GM18870 (cell line): ENCODE measurements at regions not wholly inside any gene's neighbourhood (a gene's known extent, or its start where the extent isn't known, plus 50 kb on each side); places are given as distances from the start of the nearest gene placed in this dataset.

Experiments
- ATAC-seq: cut with Tn5 transposase; IDR thresholded peaks from one replicate; pipeline ENCODE4 v1.9.1; 2021; ENCODE audit warnings: moderate library complexity; ENCODE audit not compliant: unreplicated experiment

DNA sequence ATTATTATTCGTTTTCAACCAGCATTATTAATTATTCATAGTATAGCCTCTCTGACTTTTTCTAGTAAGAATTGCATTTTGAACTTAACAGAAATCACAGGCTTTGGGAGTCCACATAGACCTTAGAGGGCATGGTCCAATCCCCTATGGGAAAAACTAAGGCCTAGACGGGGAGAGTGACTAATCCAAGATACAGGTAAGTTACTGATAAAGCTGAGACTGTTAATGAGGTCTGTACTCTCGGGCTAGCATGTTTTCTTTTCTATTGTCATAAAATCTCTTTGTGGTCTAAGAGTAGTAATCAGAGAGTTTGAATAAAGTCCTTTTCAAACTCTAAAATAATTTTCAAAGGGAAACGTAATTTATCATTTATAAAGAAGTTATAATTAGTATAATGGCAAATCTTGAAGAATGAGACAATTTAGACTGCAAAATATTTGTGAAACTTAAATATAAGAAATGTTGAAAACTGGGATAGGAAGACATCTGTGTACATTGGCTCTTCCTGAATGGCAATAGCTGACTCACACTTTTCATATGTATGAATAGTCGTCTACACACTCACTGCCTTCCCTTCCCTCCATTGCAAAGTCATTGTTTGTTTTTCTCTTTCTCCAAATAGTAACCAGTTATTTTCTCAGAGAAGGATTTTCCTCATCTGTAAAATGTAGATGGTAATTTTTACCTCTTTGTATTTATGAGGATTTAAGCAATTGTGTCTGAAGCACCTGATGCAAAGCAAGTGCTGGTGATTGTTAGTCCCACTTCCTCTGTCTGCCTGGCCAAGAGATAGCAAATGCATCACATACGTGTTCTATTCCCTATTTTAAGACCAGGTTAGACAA is 207.9 kb upstream of the CD180 start:
- ATAC-seq: no peak

DNA sequence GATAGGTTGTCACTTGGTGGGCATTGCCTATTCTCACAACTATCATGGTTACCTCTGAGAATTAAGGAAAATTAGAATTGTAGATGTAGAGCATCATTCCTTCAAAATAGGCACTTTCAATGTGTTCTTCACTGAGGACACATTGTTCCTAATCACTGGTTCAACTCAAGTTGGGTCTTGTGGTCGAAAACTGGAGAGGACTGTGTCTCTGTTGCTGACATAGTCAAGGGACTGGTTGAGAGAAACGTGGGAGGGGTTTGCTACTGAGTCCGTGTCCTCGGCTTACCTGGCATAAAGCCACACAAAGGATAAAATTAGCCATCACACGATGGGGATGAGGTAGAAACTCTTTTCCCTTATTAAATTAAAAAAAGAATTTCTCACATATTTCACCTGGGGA is 205.9 kb upstream of the CD180 start:
- no peak for ATAC-seq

DNA sequence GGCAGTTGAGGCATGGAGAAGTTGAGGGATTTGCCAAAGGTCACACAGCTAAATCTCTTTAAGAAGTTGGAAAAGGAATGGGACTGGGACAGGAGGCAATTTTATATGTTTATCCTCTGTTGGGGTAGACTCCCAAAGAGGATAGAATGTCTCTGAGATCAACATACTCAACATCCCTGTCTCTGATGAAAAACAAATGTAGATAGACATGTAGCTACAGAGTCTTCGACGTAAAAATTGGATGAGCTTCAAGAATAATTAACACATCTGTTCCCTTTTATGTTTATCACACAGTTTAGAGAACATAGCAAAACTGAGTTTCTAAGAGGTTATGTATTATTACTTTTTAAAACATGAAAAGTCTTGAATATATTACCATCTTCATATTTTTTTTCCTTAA is 204.6 kb upstream of the CD180 start:
- no peak for ATAC-seq

DNA sequence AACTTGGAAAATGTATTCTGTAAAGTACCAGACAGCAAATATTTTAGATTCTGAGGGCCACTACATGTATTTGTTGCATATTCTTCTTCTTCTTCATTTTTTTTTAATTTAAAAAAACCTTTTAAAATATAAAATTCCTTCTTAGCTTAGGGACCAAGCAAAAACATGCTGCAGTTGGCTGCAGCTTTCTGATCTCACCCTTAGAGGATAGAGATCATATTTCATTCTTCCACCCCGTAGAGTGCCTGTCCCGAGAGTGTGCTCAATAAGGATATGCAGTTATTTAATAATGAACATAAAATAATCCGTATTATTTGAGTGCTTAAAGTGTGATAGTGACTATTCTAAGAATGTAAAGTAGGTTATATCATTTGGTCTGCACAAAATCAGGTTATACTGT is 204.2 kb upstream of the CD180 start:
- ATAC-seq: no peak

DNA sequence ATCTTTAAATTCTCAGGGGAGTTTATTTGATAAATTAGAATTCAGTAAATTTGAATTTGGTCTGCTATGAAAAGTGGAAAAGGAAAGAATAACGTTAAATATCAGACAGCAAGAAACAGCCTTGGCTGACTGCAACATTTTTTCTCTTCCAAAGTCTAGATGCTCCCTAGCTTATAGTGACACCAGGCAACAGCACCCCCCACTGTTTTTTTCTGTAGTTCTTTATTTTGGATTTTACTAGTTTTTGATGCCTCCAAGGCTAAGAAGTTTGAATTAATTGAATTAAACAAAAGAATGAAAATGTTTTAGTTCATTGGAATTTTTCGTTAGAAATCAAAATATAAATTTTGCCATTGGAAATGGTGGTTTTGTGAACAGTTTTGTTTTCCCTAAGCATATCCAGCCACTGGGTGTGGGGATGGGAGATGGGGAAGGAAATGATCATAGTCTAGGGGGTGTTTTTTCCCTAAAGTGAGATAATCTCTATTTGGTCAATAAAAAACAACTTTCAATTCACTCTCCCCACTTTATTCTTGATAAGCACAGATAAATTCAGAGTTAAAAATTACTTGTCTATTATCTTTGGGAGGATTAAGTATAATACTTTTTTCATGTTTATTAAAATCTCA is 199.3 kb upstream of the CD180 start:
- no peak for ATAC-seq

DNA sequence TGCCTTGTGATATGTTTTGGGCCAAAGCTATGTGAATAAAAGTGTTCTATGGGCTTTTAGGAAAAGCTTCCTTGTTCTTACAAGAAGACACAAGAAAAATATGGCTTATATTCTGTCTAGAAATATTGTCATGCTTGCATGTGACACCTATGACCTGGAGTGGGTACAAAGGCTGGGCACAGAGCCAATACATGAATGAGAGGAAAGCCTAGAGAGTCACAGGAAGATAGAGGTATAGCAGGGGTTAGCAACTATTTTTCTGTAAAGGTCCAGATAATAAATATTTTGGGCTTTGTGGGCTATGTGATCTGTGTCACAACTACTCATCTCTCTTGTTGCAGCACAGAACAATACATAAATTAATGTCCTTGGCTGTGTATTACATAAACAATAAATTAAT is 196.6 kb upstream of the CD180 start:
- ATAC-seq: no peak

DNA sequence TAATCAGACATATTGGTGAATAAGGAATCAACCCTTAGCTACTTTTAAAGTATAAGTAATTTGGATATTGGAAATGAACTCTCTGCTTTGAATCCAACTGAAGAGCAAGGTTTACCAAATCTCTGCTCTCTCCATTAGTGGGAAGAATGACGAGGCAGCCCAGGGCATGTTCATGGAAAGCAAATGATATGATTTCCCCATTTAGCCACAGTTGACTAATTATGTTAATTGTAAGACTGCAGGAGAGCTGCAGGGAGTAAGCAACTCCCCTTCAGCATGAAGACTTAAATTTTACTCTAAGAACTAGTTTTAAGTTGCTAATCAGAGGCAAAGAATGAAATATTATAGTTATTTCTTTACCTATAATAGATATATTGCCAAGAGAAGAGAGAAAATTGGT is 194.3 kb upstream of the CD180 start:
- ATAC-seq: no peak

DNA sequence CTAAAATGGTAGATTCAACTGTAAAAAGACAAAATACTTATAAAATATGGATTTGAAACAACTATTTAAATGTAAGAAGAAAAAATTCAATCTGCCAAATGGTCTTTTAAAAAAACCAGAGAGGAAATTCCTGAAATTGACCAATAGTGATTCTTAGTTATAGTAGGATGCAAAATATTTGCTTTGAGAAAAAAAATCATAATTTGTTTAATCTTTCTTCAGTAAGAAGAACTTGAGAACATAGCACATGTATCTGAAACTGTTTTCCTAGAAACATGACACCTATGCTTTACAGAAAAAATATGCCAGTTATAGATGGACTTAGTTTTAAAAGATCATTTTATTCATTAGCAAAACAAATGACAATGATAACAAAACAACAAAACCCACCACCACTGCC is 186.9 kb upstream of the CD180 start:
- no peak for ATAC-seq

DNA sequence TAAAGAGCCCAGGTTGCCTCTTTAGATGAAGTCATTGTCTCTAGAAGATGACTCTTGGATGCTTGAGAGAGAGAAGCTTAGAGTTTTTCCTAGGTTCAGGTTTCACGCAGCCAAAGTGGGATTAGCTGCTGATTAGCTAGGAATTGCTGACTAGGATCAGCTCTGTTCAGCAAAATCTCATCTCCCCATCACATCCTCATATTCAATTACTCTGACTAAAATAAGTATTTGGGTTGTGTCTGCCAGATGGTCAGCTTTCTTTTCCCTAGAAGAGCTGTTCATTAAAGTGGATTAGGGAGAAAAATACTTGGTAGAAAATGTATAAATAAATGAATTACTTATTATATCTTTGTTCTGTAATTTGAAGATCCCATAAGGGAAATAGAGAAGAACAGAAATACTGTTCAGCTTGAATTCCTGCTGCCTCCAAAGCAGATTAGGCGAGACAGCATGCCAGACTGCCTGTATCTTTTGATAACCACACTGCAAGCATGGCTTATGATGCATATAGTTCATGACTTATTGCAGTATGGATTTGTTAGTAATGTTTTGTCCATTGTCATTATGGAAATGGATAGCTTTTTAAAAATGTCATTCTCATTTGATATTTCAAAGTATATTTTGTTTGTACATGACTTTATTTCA is 184.8 kb upstream of the CD180 start:
- no peak for ATAC-seq

DNA sequence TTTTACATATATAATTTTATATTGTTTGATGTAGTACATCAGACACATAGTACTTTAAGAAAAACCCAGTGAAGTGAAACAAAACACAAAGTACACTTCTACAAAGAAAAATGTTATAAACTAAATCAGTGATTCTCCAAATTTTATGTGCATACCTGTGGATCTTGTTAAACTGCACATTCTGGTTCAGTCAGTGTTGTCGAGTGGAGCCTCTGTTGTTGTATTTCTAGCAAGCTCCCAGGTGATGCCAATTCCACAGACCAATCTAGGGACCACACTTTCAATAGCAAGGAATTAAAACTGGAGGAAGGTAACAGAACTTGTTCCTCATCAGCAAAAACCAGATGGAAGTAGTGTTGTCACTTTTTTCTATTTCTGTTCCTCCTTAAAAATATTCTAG is 183.8 kb upstream of the CD180 start:
- no peak for ATAC-seq

DNA sequence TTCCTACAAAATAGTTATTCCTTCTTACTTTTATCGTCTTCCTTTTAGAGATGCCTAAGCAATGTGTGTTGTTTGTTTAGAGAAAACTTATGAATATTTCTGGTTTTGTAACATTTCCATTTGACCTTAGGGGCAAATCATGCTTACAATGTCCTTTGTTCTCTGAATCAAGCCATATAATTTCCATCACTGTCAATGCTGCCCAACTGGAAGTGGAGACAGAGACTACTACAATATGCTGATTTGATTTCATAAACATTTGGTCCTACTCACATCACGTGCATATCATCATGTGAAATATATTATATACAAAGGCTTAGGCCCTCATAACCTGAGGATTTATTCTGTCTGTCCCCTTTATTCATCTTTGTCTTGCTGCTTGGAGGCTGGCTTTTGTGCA is 183.2 kb upstream of the CD180 start:
- ATAC-seq: no peak

DNA sequence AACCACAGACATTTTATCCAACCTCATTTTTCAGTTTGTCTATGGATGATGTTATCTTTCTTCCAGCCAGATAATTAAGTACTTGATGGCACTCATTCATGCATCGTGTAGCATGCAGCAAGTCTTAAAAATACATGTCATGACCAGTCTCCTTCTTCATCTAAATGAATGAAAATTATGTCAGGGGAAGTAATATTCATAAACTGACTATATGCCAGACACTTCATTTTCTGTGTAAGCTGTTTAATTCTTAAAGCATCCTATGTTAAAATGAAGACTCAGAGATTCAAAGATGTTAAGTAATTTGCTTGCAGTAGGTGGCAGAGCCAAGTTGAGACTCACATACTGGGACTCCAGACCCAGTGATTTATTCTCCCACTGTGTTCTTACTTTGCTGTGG is 181.7 kb upstream of the CD180 start:
- no peak for ATAC-seq

DNA sequence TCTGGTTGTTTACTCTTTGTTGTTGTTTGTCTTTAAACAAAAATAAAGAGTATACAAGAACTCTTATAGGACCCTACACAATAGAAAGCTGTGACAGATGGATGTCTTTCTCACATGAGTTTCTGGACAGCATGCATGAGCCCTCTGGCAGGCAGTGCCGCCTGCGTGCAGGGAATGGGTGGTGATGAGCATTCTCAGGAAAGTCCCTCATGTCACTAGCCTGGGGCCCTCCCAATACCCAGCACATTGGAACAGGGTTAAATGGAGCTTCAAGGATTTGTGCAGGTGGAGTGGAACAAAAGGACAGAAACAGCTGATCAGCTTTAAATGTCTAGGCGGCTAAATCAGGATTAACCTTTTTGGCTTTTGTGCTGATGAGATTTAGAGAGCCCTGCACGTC is 181.0 kb upstream of the CD180 start:
- no peak for ATAC-seq

DNA sequence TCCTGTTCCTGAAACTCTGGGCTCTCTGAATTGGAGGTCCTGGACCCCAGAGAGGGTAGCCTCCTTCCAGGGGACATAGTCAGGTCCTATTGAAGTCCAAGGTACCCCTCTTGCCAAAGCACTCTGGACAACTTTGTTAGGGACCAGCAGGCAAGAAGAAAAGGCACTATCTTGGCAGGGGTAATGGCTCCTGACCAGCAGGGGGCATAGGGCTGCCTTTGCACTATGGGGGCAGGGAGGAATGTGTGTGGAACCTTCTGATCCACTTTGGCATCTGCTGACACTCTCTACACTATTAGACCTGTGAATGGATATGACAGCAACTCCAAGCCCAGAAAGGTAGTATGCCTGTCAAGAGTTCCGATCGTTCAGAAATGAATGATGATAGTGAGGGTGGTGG is 179.0 kb upstream of the CD180 start:
- no peak for ATAC-seq

DNA sequence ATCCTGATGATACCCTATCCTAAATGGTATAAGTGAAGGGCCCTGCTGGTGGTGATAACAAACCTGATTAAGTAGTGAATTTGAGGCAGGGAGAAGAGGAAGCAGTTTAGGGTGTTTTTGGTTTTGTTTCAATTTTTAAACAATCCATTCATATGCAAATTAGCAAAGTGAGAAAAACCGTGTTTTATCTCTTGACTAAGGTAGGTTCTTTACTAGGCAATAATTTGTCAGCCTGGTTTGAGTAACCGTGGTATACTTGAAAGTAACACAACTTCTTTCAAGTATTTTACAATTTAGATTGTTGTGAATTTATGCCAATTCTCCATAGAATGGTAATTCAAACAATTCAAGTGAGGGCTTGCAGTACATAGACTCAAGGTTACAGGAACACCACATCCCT is 177.8 kb upstream of the CD180 start:
- ATAC-seq: no peak

DNA sequence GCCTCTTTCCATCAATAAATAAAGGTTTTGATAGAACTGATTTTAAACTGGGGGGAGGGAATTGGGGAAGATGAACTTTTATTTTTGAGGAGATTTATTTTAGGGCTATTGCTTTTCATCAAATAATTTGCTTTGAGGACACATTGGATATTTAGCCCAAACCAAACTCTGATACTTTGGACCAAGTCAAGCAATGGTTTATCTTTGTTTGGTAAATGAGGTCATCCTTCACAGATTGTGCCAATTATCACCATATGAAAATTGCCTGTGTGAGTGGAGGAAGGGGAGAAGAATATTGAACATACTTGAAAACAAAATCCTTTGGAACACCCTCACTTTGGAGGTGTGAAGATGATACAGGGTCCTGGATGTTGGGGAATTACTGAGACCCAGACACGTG is 176.9 kb upstream of the CD180 start:
- ATAC-seq: no peak

DNA sequence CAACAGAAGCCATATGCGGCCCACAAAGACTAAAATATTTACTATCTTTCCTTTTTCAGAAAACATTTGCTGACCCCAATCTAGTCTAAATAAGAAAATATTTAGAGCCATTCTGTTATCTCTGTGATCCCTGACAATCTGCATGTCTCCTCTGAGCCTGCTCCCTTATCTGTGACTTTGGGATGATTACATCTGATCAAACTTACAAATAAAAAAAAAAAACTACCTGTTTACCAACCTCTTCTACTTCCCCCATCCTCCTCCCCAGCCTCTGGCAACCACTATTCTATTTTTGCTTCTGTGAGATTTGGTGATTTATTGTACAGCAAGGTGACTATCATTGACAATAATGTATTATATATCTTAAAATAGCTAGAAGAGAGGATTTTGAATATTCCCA is 176.3 kb upstream of the CD180 start:
- no peak for ATAC-seq

DNA sequence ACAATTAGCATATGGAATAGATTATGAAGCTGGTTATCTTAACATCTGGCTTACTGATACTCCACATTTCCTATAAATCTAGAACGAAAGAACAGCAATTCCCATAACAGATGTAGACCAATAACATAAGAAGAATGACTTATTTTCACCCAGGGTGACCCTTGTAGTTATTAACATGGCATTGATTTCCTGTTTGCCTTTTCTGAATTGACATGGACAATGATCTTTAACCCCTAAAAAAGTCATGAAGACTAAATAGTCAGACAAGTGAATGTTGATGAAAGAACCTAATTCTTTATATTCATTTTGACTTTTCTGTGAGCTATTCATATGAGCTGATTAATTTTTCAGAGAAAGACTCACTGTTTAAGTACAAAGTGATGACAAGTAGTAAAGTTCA is 175.3 kb upstream of the CD180 start:
- ATAC-seq: no peak

DNA sequence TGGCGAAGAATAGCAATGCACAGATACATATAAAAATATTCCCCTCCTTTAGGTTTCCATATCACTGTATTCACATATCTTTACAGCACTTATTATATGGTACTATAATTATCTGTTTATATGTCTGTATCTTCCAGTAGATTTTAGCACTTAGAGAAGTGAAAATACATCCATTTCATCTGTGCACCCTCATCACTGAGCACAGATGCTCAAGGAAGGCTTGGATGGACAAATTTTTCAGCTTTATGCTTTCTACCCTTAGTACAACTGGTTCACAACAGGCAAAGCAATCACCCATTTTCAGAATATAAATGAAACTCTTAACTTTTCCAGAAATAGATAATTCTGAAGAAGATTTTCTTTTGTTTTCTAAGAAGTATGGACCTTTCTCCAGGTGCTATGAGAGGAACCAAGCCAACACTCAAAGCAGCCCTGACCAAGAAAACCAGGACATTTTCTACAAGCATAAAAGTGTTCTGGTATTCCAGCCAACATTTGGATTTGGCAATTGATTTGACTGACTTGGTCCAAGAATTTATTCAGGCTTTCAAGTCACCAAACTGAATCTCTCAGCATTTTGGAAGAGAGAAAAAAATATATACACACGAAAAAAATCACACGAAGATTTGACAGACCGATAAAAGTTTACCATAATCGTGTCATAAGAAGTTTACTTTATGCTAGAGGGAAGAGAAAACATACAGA is 170.2 kb upstream of the CD180 start:
- no peak for ATAC-seq

DNA sequence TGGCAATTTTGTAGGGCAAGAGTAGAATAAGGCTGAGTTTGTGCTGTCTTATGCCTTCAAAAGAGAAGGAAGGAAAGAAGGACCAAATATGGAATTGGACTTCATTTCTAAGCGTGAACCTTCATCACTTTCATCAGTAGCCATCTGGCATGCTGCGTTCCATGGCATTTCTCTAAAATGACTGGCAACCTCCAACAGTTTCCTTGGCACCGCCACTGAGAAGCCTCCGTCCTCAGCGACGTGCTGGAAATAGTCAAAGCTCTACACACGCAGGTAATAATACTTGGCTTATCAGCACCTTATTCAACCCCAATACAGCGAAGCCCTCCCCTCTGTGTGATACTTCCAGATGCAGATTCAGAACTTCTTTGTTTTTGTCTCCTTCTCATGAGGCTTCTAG is 169.7 kb upstream of the CD180 start:
- ATAC-seq: no peak

DNA sequence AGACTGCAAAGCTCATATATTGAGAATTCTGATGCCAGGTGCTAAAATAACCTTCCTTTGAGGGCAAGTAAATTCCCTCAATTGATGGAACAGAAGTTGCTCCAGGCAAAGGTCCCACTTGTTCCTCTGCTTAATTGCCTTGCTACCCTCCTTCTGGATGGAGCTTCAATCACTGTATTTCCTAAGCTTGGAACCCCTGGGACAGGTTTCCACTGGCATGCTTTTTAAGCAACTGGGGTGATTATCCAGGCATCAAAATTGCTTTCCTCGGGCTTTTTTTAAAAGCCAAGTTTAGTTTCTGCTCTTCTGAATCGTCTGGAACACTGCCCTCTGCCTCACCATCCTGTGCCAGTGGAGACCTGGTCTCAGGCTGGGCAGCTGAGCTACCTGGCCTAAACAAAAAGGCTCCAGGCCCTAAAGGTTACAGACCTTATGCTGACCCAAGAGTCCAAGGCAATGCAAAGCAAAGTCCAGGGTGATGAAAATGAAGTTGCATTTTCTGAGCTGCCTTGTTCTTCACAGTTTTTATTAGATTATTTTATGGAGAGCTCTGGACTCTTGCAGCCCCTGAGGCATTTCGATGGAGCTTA is 167.9 kb upstream of the CD180 start:
- no peak for ATAC-seq
